ENCODE measurements at regions not wholly inside any gene's neighbourhood (a gene's known extent, or its start where the extent isn't known, plus 50 kb on each side); places are given as distances from the start of the nearest gene placed in this dataset.

- intact Hi-C loops (cut with DNase I), result no loop called here
- no peak overlapping the region for H3K4me3 ChIP-seq
- H3K27ac ChIP-seq, result no peak overlapping the region
- H3K27me3 ChIP-seq, result peaks cover 0 to 20% (median 0%) of the 10 kb centered on the region in 9 donors
- DNase-seq (no peak), ATAC-seq (no peak)
- H3K9me3 ChIP-seq, result peaks cover 0 to 31% (median 18%) of the 10 kb centered on the region in 12 donors
- TF ChIP-seq CTCF (IDR thresholded peaks at IDR 0.05), result no peak
- no peak for TF ChIP-seq POLR2A (IDR thresholded peaks at IDR 0.05)
- no peaks in the 10 kb centered on the region for H3K36me3 ChIP-seq
- H3K4me1 ChIP-seq, result no peaks in the 10 kb centered on the region
- WGBS, 4 donors, result 73 to 83% (median 81%) methylated on average over 18 to 22 of the region's 22 CpGs
These were observed 163.9 kb downstream of the TEX29 start for GRCh38 chr13:111484141-111484925.

GRCh38 chr13:111484959-111485358 lies 164.5 kb downstream of the TEX29 start:
- 88 to 92% (median 92%) methylated on average over 7 of the region's 7 CpGs for WGBS, 4 donors
- H3K4me3 ChIP-seq, result no peak overlapping the region
- peaks cover 0 to 21% (median 0%) of the 10 kb centered on the region in 9 donors for H3K27me3 ChIP-seq
- no peaks in the 10 kb centered on the region for H3K4me1 ChIP-seq
- DNase-seq, result no peak
- TF ChIP-seq POLR2A (IDR thresholded peaks at IDR 0.05) (no peak), CTCF (IDR thresholded peaks at IDR 0.05) (no peak)
- no peak for ATAC-seq
- H3K27ac ChIP-seq, result no peak overlapping the region
- intact Hi-C loops (cut with DNase I), result no loop called here
- H3K9me3 ChIP-seq, result peaks cover 0 to 31% (median 18%) of the 10 kb centered on the region in 12 donors
- no peaks in the 10 kb centered on the region for H3K36me3 ChIP-seq

- Histone ChIP-seq H3K27ac (no peak overlapping the region), H3K36me3 (no peaks in the 10 kb centered on the region), H3K27me3 (peaks cover 0 to 22% (median 0%) of the 10 kb centered on the region in 9 donors), H3K4me1 (no peaks in the 10 kb centered on the region), H3K9me3 (peaks cover 0 to 31% (median 18%) of the 10 kb centered on the region in 12 donors), H3K4me3 (no peak overlapping the region)
- ATAC-seq (no peak), DNase-seq (no peak)
- 83 to 87% (median 85%) methylated on average over 20 of the region's 20 CpGs for WGBS, 4 donors
- TF ChIP-seq POLR2A (IDR thresholded peaks at IDR 0.05) (no peak), CTCF (IDR thresholded peaks at IDR 0.05) (no peak)
- intact Hi-C loops (cut with DNase I), result no loop called here
These were observed 165.2 kb downstream of the TEX29 start for GRCh38 chr13:111485491-111486250.

- Histone ChIP-seq H3K27me3 (peaks cover 0 to 18% (median 0%) of the 10 kb centered on the region in 9 donors), H3K27ac (no peak overlapping the region), H3K4me1 (no peaks in the 10 kb centered on the region), H3K4me3 (no peak overlapping the region), H3K36me3 (no peaks in the 10 kb centered on the region), H3K9me3 (peaks cover 0 to 31% (median 18%) of the 10 kb centered on the region in 12 donors)
- TF ChIP-seq POLR2A (IDR thresholded peaks at IDR 0.05) (no peak), CTCF (IDR thresholded peaks at IDR 0.05) (no peak)
- intact Hi-C loops (cut with DNase I), result no loop called here
- WGBS, 4 donors, result 88 to 95% (median 91%) methylated on average over 8 of the region's 8 CpGs
- ATAC-seq (no peak), DNase-seq (no peak)
These were observed 165.9 kb downstream of the TEX29 start for GRCh38 chr13:111486331-111486730.
